IMR-90 (cell line): ENCODE measurements at regions not wholly inside any gene's neighbourhood (a gene's known extent, or its start where the extent isn't known, plus 50 kb on each side); places are given as distances from the start of the nearest gene placed in this dataset.

Source experiments
- ATAC-seq: fragments of 200-7000 bp; cut with Tn5 transposase; 2 replicates; pipeline ENCODE4 v1.9.1; 2020; ENCODE audit warnings: low read depth, mild to moderate bottlenecking, moderate library complexity
- BruUV-seq: library from RNA; stranded (reverse); fragments of 400-500 nt; replicated peaks from 2 replicates; lab custom pipeline; 2021; lab: Mats Ljungman, UMichigan
- CTCF ChIA-PET: fragments of 300-600 bp; formaldehyde crosslinking; extraction: SDS; loops from one replicate; lab custom pipeline; 2021; ENCODE audit warnings: antibody characterized with exemption; lab: Yijun Ruan, JAX
- POLR2A ChIA-PET: fragments of 300-600 bp; sonication (Branson Sonifier 250); formaldehyde crosslinking; loops from one replicate; lab custom pipeline; 2022; ENCODE audit warnings: antibody characterized with exemption; ENCODE audit not compliant: unreplicated experiment; lab: Charles Lee
- DNase-seq: peaks from one replicate; pipeline ENCODE4 v3.0.0; 2013
- H2AFZ ChIP-seq: replicated peaks from 2 replicates; pipeline ENCODE3; 2013; ENCODE audit warnings: low read length, mild to moderate bottlenecking; ENCODE audit not compliant: poor library complexity
- H2AK5ac ChIP-seq: 2 replicates; pipeline ENCODE4 v1.6.1; 2013; ENCODE audit warnings: low read depth, low read length, inconsistent platforms
- H2AK9ac ChIP-seq: replicated peaks from 2 replicates; pipeline ENCODE3; 2013; ENCODE audit warnings: mild to moderate bottlenecking, low read depth, low read length, moderate library complexity; ENCODE audit not compliant: poor library complexity
- H2BK120ac ChIP-seq: 2 replicates; pipeline ENCODE4 v1.6.1; 2013; ENCODE audit warnings: low read depth, low read length, inconsistent platforms
- H2BK15ac ChIP-seq: 3 replicates; pipeline ENCODE4 v1.6.1; 2013; ENCODE audit warnings: low read depth, low read length, inconsistent platforms
- H2BK20ac ChIP-seq: 2 replicates; pipeline ENCODE4 v1.6.1; 2013; ENCODE audit warnings: low read depth, mild to moderate bottlenecking, inconsistent platforms, low read length, moderate library complexity
- H2BK5ac ChIP-seq: 2 replicates; pipeline ENCODE4 v1.6.1; 2013; ENCODE audit warnings: mild to moderate bottlenecking, low read depth, low read length, inconsistent platforms; ENCODE audit not compliant: poor library complexity, severe bottlenecking
- H3K14ac ChIP-seq: replicated peaks from 2 replicates; pipeline ENCODE4 v1.6.1; 2013; ENCODE audit warnings: low read depth, low read length, inconsistent platforms
- H3K18ac ChIP-seq: 2 replicates; pipeline ENCODE4 v1.6.1; 2013; ENCODE audit warnings: low read depth, low read length, control low read depth
- H3K23ac ChIP-seq: 2 replicates; pipeline ENCODE4 v1.6.1; 2013; ENCODE audit warnings: low read depth, low read length, inconsistent platforms
- H3K27ac ChIP-seq: 2 replicates; pipeline ENCODE4 v1.5.1; 2013; ENCODE audit warnings: mild to moderate bottlenecking, control low read depth, low read length; ENCODE audit not compliant: insufficient read depth
- H3K27me3 ChIP-seq: 2 replicates; pipeline ENCODE4 v1.6.1; 2013; ENCODE audit warnings: low read length; ENCODE audit not compliant: control insufficient read depth, insufficient read depth
- H3K36me3 ChIP-seq: 2 replicates; pipeline ENCODE4 v1.6.1; 2013; ENCODE audit warnings: low read length, mixed read lengths; ENCODE audit not compliant: control insufficient read depth, insufficient read depth
- H3K4ac ChIP-seq: 2 replicates; pipeline ENCODE4 v1.6.1; 2013; ENCODE audit warnings: low read depth, low read length, inconsistent platforms
- H3K4me1 ChIP-seq: 2 replicates; pipeline ENCODE4 v1.6.1; 2013; ENCODE audit warnings: low read length, mixed read lengths; ENCODE audit not compliant: control insufficient read depth, insufficient read depth
- H3K4me2 ChIP-seq: 2 replicates; pipeline ENCODE4 v1.6.1; 2013; ENCODE audit warnings: low read depth, mild to moderate bottlenecking, control low read depth, low read length, moderate library complexity
- H3K4me3 ChIP-seq: 2 replicates; pipeline ENCODE4 v1.5.1; 2013; ENCODE audit warnings: low read depth, mild to moderate bottlenecking, control low read depth, low read length, moderate library complexity; ENCODE audit not compliant: insufficient read depth
- H3K56ac ChIP-seq: 2 replicates; pipeline ENCODE4 v1.6.1; 2013; ENCODE audit warnings: low read length, inconsistent platforms; ENCODE audit not compliant: insufficient read depth; ENCODE audit errors: extremely low read depth
- H3K79me1 ChIP-seq, 2 experiments: 2 replicates each; pipeline ENCODE4 v1.6.1; 2013; ENCODE audit warnings: low read length in 2 of 2, inconsistent platforms in 1 of 2, low read depth in 1 of 2
- H3K9ac ChIP-seq: 2 replicates; pipeline ENCODE4 v1.6.1; 2013; ENCODE audit warnings: low read depth, low read length, control low read depth
- H3K9me1 ChIP-seq: 2 replicates; pipeline ENCODE4 v1.6.1; 2013; ENCODE audit warnings: low read length, inconsistent platforms; ENCODE audit not compliant: insufficient read depth
- H3K9me3 ChIP-seq: 2 replicates; pipeline ENCODE4 v1.6.1; 2013; ENCODE audit warnings: low read length; ENCODE audit not compliant: control insufficient read depth, insufficient read depth
- H4K20me1 ChIP-seq: 2 replicates; pipeline ENCODE4 v1.6.1; 2013; ENCODE audit warnings: low read length, inconsistent platforms; ENCODE audit not compliant: insufficient read depth
- H4K5ac ChIP-seq: 2 replicates; pipeline ENCODE4 v1.6.1; 2013; ENCODE audit warnings: mild to moderate bottlenecking, low read depth, low read length, control low read depth
- H4K8ac ChIP-seq, 2 experiments: 2 replicates each; pipeline ENCODE4 v1.6.1; 2013; ENCODE audit warnings: low read depth in 2 of 2, low read length in 2 of 2, control low read depth in 1 of 2, inconsistent platforms in 1 of 2
- H4K91ac ChIP-seq: 2 replicates; pipeline ENCODE4 v1.6.1; 2013; ENCODE audit warnings: low read depth, low read length, inconsistent platforms; ENCODE audit not compliant: insufficient read depth
- dilution Hi-C: fragments of 300-500 bp; cut with HindIII; formaldehyde crosslinking; loops from one replicate; pipeline ENCODE4 v1.14.3; 2018; ENCODE audit warnings: low sequenced_read_pairs; ENCODE audit not compliant: unreplicated experiment
- in situ Hi-C: fragments of 300-500 bp; cut with MboI; formaldehyde crosslinking; loops from 3 replicates; pipeline ENCODE4 v1.14.3; 2019; ENCODE audit warnings: low sequenced_read_pairs, inconsistent platforms, mixed read lengths
- intact Hi-C: fragments of 100-400 bp; cut with micrococcal nuclease; formaldehyde crosslinking; loops from 2 replicates; pipeline ENCODE4 v1.10.0; 2022
- TF ChIP-seq, protein P1 (sequence below): fragments of 150-350 bp; IDR thresholded peaks from 2 replicates; pipeline ENCODE4 v1.6.1; 2017; ENCODE audit warnings: mild to moderate bottlenecking, antibody characterized with exemption, low read length, low read depth

DNA sequence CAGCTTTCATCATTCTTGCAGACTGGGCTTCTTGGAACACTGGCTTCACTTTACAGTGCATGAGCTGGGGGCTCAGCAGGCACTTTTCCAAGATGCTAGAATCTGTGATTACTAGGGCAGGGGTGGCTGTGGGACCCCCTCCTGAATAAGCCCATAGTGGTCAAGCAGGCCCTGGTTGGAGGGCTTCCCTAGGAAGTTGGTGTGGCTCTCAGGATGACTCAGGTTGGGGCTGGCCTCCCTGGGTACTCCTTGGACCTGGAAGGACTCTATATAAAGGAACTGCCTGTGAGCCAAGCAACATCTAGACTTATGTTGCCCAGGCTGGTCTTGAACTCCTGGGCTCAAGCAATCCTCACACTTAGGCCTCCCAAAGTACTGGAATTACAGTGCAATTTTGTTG, 88.3 kb upstream of the HELT start:
- DNase-seq (no peak), ATAC-seq (no peak)
- no peak overlapping the region for H2BK120ac ChIP-seq
- TF ChIP-seq, protein P1, sequence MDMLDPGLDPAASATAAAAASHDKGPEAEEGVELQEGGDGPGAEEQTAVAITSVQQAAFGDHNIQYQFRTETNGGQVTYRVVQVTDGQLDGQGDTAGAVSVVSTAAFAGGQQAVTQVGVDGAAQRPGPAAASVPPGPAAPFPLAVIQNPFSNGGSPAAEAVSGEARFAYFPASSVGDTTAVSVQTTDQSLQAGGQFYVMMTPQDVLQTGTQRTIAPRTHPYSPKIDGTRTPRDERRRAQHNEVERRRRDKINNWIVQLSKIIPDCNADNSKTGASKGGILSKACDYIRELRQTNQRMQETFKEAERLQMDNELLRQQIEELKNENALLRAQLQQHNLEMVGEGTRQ, result no peak
- no peak overlapping the region for H3K9ac ChIP-seq
- no peak overlapping the region for H3K4me3 ChIP-seq
- H3K23ac ChIP-seq, result no peak overlapping the region
- intact Hi-C loops, result no loop called here
- no peaks in the 10 kb centered on the region for H3K9me1 ChIP-seq
- dilution Hi-C loops, result no loop called here
- H4K8ac ChIP-seq, result no peak overlapping the region
- H2AK5ac ChIP-seq, result no peak overlapping the region
- no peaks in the 10 kb centered on the region for H3K36me3 ChIP-seq
- no peaks in the 10 kb centered on the region for H3K27me3 ChIP-seq
- no peak overlapping the region for H3K4ac ChIP-seq
- no peak overlapping the region for H2AFZ ChIP-seq
- ChIA-PET CTCF (no interaction called here), POLR2A (no interaction called here)
- no peaks in the 10 kb centered on the region for H4K20me1 ChIP-seq
- no peaks in the 10 kb centered on the region for H3K79me1 ChIP-seq
- H2AK9ac ChIP-seq, result no peak overlapping the region
- no peak overlapping the region for H4K5ac ChIP-seq
- H3K27ac ChIP-seq, result no peak overlapping the region
- H3K4me1 ChIP-seq, result no peaks in the 10 kb centered on the region
- in situ Hi-C loops, result no loop called here
- no peak overlapping the region for H3K56ac ChIP-seq
- H3K4me2 ChIP-seq, result no peak overlapping the region
- H2BK5ac ChIP-seq, result no peak overlapping the region
- H3K9me3 ChIP-seq, result no peaks in the 10 kb centered on the region; the same call in 1 of the 2 replicates
- H2BK20ac ChIP-seq, result no peak overlapping the region
- no peak overlapping the region for H3K14ac ChIP-seq
- H4K91ac ChIP-seq, result no peak overlapping the region
- no peak overlapping the region for H3K18ac ChIP-seq
- H2BK15ac ChIP-seq, result no peak overlapping the region
- BruUV-seq, result no TSS peak
